IMR-90 (cell line): ENCODE measurements at regions not wholly inside any gene's neighbourhood (a gene's known extent, or its start where the extent isn't known, plus 50 kb on each side); places are given as distances from the start of the nearest gene placed in this dataset.

ENCODE experiments used
- FOS ChIP-seq: fragments of 150-350 bp; IDR thresholded peaks from 2 replicates; pipeline ENCODE4 v1.6.1; 2016; ENCODE audit warnings: low read depth, low read length
- MAFK ChIP-seq: IDR thresholded peaks from 2 replicates; pipeline ENCODE4 v1.6.1; 2012; ENCODE audit warnings: low read depth, low read length, improper control_type of control experiment
- MXI1 ChIP-seq: IDR thresholded peaks from 2 replicates; pipeline ENCODE4 v1.6.1; 2012; ENCODE audit warnings: low read depth, mild to moderate bottlenecking, low read length, moderate library complexity, borderline replicate concordance
- POLR2A ChIP-seq: IDR thresholded peaks from 2 replicates; pipeline ENCODE4 v1.6.1; 2012; ENCODE audit warnings: mild to moderate bottlenecking, low read depth, low read length
- RAD21 ChIP-seq: IDR thresholded peaks from 2 replicates; pipeline ENCODE4 v1.6.1; 2012; ENCODE audit warnings: low read length, improper control_type of control experiment
- RFX5 ChIP-seq: IDR thresholded peaks from 2 replicates; pipeline ENCODE4 v1.8.0; 2012; ENCODE audit warnings: low read depth, mild to moderate bottlenecking, low read length, moderate library complexity
- TF ChIP-seq, protein P1 (sequence below): conservative IDR thresholded peaks from 2 replicates; pipeline ENCODE4 v1.5.1; 2012; ENCODE audit warnings: mild to moderate bottlenecking, low read depth, low read length, improper control_type of control experiment
- TF ChIP-seq, protein P2 (sequence below): fragments of 150-350 bp; IDR thresholded peaks from 2 replicates; pipeline ENCODE4 v1.6.1; 2017; ENCODE audit warnings: mild to moderate bottlenecking, antibody characterized with exemption, low read length, low read depth

DNA sequence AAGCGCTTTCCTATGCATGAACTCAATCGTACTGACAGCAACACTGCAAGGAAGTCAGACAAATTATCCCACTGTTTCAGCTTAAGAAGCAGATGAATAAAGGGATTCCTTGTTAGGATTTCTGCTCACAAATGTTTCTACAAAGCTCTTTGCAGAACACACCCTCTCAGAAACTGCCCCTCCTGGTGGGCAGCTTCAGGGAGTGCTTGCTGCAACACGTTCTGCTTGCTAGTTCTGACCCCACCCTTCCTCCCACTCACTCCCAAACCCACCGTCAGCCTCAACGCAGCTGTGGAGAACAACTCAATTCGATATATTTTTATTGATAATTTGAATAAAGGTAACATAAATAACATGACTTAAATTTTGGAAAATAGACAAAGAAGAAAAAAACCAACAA, 250.8 kb upstream of the PRDM1 start:
- TF ChIP-seq, protein P1, sequence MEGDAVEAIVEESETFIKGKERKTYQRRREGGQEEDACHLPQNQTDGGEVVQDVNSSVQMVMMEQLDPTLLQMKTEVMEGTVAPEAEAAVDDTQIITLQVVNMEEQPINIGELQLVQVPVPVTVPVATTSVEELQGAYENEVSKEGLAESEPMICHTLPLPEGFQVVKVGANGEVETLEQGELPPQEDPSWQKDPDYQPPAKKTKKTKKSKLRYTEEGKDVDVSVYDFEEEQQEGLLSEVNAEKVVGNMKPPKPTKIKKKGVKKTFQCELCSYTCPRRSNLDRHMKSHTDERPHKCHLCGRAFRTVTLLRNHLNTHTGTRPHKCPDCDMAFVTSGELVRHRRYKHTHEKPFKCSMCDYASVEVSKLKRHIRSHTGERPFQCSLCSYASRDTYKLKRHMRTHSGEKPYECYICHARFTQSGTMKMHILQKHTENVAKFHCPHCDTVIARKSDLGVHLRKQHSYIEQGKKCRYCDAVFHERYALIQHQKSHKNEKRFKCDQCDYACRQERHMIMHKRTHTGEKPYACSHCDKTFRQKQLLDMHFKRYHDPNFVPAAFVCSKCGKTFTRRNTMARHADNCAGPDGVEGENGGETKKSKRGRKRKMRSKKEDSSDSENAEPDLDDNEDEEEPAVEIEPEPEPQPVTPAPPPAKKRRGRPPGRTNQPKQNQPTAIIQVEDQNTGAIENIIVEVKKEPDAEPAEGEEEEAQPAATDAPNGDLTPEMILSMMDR = peak; percentile 38
- TF ChIP-seq MXI1 (no peak), POLR2A (no peak), MAFK (no peak), RAD21 (peak; percentile 34; the same call in 1 of the 2 replicates), RFX5 (no peak), FOS (no peak)
- TF ChIP-seq, protein P2, sequence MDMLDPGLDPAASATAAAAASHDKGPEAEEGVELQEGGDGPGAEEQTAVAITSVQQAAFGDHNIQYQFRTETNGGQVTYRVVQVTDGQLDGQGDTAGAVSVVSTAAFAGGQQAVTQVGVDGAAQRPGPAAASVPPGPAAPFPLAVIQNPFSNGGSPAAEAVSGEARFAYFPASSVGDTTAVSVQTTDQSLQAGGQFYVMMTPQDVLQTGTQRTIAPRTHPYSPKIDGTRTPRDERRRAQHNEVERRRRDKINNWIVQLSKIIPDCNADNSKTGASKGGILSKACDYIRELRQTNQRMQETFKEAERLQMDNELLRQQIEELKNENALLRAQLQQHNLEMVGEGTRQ = no peak
